Body of pancreas (tissue), 4 donors: ENCODE measurements at regions not wholly inside any gene's neighbourhood (a gene's known extent, or its start where the extent isn't known, plus 50 kb on each side); places are given as distances from the start of the nearest gene placed in this dataset.
A peak's percentile ranks its signal among the peaks of the same experiment; 100 is the strongest.

Source experiments
- CTCF ChIP-seq, 7 experiments: fragments of 450-650 bp in 4 of 7; fragments of 200-600 bp in 3 of 7; sonication (generic) in 3 of 7; IDR thresholded peaks; one replicate each; pipeline ENCODE4 v1.5.1; 2016 to 2019; ENCODE audit warnings: antibody characterized with exemption in 7 of 7
- POLR2A ChIP-seq, 3 donors: fragments of 450-650 bp; IDR thresholded peaks; one replicate each; pipeline ENCODE4 v1.6.1; 2016; ENCODE audit warnings: antibody characterized with exemption in 3 of 3, mild to moderate bottlenecking in 2 of 3

- TF ChIP-seq POLR2A (IDR thresholded peaks at IDR 0.05) (no peak), CTCF (IDR thresholded peaks at IDR 0.05) (peak in 3 of 7 experiments; percentile 13 to 45 (median 29))
These were observed 126.0 kb downstream of the TMEM174 start for GRCh38 chr5:73298772-73299630.
